ENCODE measurements at regions not wholly inside any gene's neighbourhood (a gene's known extent, or its start where the extent isn't known, plus 50 kb on each side); places are given as distances from the start of the nearest gene placed in this dataset.
"Not testable (repeated sequence)": the region's sequence is repeated elsewhere in the genome, so short reads cannot be mapped to it uniquely, and the experiment has no call there.

DNA sequence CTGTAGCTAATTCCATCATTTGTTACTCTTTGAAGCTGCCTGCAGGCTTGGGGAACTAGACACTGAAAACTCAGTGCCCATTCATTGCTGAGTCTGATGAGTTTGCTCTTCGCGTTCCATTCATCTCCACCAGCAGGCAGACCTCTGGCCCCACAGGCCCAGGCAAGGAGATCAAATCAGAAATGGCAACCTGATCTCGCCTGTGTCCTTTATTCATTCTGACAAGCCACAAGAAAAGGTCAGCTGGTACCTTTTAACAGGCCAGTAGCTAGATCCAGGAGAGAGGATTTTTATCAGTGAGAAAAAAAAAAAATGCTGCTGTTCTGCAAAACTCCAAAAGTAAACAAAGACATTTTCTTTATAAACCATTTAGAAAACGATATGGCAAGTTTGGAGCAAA, 742.5 kb downstream of the ETS1 start:
- no peak for DNase-seq

DNA sequence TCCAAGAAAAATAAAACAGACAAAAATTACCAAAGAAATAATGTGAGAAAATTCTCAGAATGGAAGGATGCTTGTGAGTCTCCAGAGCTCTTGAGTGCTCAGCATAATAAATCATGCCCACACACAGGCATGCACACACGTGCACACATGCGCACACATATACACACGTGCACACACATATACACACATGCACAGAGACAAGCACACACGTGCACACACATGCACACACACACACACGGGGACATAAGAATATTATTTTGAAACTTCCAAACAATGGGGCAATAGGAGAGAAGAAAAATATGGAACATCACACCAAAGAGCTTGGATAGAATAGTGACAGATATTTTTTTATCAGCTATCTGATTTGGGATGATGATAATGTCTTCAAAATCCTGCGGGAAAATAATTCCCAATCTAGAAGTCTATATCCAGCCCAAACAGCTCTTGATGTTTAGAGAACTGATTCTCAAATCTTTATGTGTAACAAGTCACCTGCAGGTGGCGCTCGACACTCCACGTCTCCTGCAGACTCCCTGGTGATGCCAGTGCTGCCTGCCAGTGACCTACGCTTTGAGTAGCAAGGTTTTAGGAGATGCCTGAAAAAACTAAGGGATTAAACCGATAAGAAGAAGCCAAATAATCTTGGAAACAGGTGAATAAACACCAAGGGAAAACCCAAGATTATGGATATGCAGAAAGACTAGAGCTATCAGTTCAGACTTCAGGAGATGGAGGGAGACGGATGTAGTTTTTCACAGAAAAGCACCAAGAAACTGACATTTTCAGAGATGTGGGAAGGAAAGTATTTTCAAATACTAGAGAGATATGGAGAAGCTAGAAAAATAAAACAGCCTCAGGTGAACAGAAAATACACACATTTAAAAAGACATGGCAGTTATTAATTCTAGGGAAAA, 743.6 kb downstream of the ETS1 start:
- peak; percentile 68 for DNase-seq

DNA sequence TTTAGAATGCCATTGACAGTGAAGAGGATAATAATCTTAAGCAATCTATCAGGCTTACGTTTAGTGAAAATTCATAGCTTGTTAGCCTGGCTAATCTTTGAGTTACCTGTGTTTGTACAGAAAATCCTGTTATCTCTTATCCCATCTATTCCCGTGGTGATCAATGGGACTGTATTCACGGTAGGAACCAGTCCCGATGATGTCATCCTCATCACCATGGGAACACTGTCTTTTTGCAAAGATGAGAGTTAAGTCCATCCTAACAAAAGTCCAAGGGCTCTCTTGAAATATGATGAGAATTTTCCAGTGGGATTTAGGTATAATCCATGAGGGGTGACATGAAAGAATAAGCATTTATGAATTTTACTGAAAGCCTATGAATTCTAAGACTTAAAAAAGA, 762.2 kb downstream of the ETS1 start:
- no peak for DNase-seq

DNA sequence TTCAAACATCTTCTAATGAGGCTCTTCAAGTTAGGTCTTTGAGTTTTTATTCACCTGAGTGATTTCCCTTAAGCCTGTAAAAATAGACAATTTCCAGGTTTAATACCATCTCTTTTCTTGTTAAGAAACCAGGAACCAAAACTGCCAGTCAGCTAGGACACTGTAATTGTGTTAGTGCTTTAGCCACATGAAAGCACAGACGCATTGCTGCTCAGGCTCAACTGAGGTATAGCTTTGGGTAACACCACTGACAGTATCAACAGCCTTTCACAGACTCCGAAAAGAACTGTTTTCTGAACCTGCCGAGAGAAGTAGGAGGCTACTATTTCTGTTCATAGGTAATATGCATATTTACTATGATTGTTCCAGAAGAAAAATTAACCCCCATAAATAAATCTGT, 768.7 kb downstream of the ETS1 start:
- DNase-seq = no peak

DNA sequence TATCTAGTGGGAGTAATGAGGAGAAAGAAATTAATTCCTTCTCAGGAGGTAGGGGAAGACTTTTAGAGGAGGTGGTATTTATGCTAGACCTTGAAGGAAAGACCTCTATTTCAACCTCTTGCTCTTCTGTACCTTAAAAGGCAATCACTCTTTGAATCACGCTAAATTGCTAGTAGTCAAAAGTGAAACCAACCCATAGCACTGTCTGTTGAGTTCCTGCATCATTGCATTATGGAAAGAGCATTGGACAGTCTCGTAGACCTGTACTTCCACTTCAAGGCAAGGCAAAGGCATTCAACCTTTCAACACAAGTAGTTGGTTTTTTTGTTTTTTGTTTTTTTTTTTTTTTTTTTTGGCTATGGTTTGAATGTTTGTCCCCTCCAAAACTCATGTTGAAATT, 770.4 kb downstream of the ETS1 start:
- DNase-seq = no peak

DNA sequence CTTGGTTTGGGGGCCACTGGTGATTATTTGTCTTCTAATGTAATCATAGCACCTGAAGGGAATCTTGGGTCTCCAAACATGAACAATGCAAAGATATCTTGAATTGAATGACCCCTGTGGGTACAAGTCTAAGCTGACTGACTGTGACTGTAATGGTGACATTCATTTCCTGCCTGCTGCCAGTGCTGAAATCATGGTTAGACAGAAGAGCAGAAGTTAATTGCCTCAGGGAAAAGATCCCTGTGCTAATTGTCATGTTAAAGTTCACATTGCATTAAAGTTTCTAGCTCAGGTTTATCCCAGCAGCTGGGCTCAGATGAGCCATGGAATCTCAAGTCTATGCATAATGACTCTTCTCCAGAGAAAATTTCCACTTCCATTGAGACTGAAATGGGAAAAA, 772.0 kb downstream of the ETS1 start:
- DNase-seq = no peak

DNA sequence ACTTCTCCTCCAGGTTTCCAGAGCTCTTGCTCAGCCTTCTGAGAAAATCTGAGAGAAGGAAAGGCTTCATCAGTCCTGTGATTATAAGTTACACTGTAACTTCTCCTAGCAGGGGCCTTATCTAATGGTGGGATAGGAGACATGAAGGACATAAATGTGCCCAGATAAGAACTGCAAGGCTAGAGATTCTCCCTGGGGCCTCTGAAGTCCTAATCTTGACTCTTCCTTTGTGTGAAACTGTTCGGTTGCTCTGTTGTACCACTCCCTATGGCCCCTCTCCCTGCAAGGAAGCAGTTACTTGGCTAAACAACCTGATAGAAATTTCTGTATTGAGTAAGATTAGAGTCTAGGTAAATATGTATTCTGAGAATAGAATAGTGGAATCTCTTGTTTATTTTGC, 780.9 kb downstream of the ETS1 start:
- no peak for DNase-seq

DNA sequence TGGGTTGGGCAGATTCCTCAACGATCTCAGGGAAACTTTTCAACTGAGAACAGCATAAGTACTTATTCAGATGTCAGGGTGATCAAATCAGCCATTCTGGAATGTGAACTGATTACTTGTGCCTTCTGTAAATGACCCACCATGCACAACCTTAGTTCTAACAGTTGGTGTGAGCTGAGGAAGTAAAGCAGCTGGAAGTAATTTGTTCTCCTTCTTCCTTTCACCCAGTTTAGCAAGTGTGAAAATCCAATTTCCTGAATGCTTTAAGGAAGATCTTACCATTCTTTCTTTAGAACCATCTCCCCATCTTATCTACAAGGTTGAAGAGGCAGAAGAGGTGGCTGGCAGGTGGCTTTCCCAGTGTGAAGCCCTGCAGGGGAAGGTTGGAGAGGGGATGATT, 781.6 kb downstream of the ETS1 start:
- no peak for DNase-seq

DNA sequence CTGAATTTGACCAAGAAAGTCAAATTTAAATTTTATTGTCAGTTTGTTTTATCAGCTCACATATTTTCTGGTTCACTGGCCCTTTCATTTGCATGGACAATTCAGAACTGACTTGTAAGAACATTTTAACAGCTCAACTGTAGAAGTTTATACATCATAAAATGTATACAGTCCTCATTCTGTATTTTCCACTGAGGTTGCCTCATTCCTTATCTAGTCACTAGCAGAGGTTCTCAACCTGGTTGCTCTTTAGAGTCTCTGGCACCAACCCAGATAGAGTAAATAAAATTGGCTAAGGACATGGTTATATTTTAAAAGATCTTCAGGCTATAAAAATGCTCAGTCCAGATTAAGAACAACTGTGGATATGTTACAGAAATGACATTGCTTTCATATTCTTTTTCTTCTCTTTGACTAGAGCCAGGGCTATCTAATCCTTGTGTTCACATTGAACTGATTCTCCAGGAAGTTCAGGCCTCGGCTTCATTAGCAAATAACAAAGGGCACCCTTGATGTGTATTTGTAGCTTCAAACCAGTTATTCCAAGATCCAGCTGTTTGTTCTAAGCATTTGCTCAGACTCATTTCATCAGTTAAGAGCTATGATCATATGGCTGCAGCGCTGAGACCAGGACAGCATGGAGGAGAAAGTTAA, 782.5 kb downstream of the ETS1 start:
- DNase-seq = peak; percentile 17

DNA sequence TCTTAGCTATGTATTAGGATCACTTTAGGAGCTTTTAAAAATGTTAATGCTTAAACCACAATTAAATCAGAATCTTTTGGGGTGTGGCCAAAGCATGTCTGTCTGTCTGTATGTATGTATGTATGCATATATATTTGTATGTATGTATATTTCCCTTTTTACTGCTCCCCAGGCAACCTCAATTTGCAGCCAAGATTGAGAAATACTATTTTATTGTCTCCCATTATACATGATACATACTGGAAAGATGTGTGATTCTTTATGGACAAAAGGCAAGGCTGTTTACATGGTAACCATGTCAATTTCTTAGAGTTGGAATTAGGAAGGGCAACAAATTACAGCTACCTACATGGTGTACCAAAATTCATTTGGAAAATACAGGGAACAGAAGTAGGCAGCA, 783.6 kb downstream of the ETS1 start:
- DNase-seq = no peak

DNA sequence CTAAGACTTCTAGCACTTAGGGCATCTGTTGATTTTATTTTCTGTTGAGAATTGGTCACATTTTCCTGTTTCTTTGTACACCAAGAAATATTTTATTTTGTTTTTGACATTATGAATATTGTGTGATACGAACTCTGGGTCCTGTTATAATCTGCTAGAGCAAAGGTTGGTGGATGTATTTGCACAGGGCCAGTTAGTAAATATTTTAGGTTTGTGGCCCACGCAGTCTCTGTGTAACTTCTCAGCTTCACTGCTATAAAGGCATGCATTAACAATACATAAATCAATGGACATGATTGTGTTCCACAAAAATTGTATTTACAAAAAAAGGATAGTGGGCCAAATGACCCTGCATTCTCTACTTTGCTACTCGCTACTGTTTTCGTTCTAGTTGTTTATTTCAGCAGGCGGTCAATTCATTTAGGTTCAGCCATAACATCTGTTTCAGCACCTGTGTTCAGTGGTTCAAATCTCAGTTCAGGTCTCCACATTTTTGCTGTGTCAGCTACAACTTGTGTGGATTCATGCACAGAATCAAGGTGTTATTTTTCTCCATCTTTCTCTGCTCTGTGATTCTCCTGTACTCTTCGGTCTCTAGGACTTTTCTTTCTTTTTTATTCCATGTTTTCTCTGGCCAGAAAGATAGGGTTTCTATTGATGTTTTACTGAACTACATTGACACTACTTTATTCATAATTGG, 786.2 kb downstream of the ETS1 start:
- no peak for DNase-seq

DNA sequence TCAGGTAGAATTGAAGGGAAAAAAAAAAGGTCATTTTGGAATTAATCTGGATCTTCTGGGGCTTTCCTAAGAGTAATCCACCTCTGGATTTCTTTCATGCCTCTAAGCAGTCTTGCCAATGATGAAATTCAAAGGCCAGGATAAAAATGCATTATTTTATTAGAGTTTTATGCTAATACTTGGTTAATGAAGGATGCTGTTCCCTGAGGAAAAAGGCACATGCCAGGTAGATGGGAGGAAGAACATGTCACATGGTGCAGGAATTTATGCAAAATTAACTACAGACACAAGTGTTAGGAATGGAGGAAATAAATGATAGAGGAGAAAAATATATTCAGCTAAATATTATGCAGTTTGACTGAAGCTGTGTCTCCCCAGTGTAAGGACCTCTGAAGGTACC, 792.0 kb downstream of the ETS1 start:
- no peak for DNase-seq

DNA sequence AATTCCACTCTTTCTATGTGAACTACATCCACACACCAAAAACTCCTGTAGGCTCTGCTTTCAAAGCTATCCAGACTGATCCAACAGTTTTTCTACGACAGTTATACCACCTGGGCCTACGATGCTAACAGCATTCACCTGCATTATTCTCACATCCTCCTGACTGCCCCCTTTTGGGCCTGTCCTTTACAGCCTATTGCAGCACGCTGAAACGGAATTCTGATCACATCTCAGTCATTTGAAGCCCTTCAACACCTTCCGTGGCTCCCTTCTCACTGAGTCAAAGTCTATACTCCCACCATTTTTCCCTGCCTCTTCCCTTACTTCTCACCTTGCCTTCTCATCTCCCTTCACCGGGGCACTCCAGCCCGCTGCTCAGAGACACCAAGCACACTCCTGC, 791.3 kb upstream of the KIRREL3 start:
- DNase-seq = no peak

DNA sequence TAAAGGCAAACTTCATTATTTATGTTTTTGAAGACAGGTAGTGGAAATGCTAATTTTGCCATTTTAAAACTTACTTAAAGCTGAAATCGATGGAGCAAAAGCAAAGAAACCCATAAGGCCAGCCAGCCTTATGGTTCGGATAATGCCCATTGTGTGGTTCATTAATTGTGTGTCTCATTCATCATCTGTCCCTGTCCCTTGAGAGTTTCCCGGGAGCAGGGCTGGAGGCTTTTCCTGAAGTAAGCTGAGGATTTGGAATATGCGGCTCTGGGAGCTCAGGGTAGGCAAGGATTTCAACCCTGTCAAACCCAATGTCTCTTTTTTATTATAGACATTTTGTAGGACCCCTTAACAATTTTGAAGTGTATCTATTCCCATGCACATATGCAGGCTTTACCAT, 790.0 kb upstream of the KIRREL3 start:
- no peak for DNase-seq

DNA sequence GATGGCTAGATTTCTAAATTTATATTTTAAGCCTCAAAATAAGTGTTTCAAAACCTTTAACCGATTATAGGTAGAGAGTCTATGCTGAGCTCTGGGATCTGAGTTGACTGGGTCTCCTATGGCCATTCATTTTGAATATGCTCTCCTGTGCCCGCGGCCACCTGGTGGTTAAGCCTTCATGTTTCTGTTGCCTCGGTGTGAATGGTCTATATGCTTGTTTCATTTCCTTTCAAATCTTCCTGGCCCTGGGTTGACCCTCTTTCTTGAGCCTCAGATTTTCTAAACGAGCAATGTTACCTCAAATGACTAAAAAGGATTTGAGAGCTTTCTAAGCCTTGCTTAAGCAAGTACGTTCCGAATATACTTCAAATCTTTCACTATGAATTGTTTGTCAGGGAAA, 789.4 kb upstream of the KIRREL3 start:
- no peak for DNase-seq

DNA sequence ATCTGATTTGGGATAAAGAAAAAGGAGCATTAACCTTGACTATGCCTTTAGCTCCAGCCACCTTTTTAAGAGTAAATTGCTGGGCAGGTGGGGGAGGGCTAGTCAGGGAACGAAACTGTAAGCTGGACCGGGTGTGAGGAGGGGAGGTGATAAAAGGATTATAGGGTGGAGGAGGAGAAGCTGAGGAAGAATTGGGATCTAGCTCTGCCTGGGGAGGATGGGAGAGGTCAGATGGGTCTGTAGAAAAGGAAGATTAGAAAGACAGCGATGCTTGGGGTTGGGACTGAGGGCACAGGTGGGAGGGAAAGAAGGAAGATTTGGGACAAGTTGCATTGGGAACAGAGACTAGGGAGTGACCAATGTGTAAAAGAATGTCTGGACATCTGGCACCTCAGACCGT, 772.4 kb upstream of the KIRREL3 start:
- DNase-seq = not testable (repeated sequence)

DNA sequence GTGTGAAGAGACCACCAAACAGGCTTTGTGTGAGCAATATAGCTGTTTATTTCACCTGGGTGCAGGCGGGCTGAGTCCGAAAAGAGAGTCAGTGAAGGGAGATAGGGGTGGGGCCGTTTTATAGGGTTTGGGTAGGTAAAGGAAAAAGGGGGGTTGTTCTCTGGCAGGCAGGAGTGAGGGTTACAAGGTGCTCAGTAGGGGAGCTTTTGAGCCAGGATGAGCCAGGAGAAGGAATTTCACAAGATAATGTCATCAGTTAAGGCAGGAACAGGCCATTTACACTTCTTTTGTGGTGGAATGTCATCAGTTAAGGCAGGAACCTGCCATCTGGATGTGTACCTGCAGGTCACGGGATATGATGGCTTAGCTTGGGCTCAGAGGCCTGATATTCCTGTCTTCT, 768.4 kb upstream of the KIRREL3 start:
- DNase-seq = not testable (repeated sequence)

DNA sequence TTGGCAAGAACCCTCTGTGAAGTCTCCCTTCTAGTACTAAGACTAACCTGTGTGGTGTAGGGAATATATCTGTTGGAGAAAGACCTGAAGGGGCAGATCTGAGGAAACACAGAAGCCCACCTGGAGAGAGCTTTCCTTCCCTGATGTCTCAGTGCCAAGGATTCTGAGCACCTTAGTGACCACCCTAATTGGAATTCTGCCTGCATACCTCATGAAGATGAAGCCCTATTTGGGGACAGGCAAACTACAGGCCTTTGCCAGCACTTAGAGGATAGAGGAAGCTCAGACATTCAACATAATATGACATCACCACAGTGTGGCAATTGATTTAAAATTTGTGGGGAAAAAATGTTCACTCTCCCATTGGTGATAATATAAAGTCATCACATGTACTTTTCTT, 766.2 kb upstream of the KIRREL3 start:
- no peak for DNase-seq

DNA sequence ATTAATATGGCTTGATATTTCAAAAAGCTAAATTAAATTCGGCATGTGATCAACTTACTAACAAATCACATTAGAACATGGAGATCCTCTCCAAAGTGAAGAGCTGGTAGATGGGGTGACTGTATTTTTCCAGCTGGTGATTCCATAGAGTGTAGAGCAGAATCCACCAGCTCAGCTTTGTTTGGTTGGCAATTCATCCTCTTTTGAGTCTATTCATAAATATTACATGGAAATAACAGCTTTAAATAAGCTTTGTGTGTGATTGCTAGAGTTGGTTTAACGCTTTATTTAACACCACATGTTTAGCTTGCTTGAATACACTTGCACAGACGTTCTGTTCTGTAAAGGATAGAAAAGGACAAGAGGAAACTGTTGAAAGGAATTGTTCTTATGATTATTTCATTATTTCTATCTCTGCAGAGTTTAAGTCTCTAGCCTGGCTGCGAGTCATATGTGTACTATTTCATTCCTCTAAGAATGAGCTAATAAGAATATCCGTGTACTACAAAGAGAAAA, 738.3 kb upstream of the KIRREL3 start:
- DNase-seq = no peak

DNA sequence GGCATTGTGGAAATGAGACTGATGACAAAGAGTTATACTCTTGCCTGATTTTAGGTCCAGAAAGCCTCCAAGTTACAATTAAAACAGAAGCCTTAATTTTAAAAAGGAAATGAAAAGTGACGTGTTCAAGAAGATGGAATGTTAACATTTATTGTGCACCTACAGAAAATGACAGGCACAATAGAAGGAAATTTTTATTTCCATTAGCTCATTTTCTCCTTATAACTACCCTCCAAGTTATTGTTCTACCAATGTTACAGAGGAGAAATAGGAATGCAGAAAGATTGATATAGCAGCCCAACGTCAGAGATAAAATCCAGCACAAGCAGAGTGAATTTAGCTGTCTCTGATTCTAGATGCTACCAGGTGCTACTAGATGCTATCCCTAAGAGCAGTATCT, 736.9 kb upstream of the KIRREL3 start:
- DNase-seq = no peak

DNA sequence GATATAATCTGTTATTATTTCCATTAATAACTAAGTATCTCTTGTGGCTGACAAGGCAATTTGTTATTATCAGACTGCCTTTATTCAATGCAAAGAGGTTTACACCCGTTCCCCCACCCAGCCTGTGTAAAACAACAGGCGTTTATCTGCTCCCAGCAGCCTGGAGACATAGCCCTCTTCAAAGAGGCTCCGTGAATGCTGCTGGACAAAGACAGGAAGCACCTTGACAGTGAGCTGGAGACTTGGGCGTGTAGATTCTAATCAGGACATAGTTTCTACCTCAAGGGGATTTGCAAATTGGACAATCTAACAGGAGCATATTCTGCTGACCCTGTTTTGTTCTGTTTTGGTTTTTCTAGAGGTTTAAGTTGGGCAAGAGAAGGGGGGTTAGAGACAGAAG, 733.0 kb upstream of the KIRREL3 start:
- peak; percentile 5 for DNase-seq

DNA sequence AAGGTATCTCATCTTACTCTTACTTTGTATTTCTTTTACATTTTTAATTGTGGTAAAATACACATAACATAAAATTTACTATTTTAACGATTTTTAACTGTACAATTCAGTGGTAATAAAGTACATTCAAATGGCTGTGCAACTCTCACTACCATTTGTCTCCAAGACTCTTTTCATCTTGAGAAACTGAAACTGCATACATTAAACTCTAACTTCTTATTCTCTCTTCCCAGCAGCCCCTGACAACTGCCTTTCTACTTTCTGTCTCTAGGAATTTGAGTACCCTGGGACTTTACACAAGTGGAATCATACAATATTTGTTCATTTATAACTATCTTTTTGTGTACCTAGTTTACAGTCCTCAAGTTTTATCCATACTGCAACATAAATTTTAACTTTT, 725.8 kb upstream of the KIRREL3 start:
- no peak for DNase-seq

DNA sequence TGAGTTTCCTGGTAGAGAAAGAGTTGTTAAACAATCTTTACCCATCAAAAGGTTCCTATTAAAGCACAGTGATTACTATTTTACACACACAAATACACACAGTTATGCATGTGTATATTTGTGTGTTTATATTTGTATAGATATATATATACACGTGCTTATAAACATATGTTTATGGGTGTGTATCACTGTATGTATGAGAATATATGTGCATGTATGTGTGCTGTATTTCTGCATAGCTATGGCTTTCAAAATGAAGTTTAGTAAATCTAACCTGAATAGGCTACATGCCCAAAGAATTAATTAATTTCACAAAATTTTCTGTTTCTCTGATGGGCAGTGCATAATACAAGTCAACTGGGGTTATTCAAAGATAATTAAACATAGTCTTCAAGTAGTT, 723.1 kb upstream of the KIRREL3 start:
- no peak for DNase-seq
